ENCODE measurements at regions not wholly inside any gene's neighbourhood (a gene's known extent, or its start where the extent isn't known, plus 50 kb on each side); places are given as distances from the start of the nearest gene placed in this dataset.

- TF ChIP-seq CTCF (IDR thresholded peaks at IDR 0.05) (no peak), POLR2A (IDR thresholded peaks at IDR 0.05) (no peak)
Measured at GRCh38 chr2:2851806-2852777, 521.0 kb upstream of the MYT1L start.
